ENCODE measurements at regions not wholly inside any gene's neighbourhood (a gene's known extent, or its start where the extent isn't known, plus 50 kb on each side); places are given as distances from the start of the nearest gene placed in this dataset.
A peak's percentile ranks its signal among the peaks of the same experiment; 100 is the strongest.

DNA sequence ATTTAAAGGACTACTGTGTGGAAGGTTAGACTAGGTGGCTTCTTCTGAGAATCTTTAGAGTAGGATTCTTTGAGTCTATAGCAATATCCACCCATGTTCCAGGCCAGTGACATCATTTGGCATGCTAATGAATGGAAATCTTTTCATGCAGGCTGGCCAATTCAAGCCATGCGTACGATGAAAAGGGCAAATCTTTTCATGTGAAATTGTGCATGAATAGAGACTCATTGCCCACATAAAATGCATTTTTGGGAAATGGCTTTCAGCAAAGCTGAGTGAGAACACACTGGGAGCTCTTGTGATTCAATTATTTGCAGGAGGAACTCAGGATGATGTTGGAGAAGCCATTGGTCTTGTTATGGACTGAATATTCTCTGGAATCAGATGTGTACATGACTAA, 324.9 kb upstream of the DAB1 start:
- no peak for DNase-seq (ENCODE audit: low read depth, low spot score)
- H3K4me3 ChIP-seq (ENCODE audit: low read length): no peak overlapping the region

DNA sequence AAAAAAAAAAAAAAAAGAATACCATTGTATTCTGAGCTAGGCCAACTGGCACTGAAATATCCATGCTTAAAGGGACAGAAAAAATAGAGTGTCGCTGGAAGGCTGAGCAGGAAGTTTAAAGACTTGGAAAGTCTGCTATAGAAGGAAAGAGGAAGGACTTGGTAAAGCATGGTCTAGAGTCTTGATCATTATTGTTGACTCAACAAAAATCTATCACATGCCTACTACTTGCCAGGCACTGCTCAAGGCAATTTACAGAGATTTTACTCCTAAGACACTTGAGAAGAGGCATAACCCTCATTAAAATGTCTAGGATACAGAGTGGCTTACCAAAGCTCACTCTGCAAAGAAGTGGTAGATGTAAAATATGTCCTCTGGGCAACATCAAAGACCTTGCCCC, 324.0 kb upstream of the DAB1 start:
- H3K4me3 ChIP-seq (ENCODE audit: low read length): no peak overlapping the region
- DNase-seq (ENCODE audit: low read depth, low spot score): no peak

DNA sequence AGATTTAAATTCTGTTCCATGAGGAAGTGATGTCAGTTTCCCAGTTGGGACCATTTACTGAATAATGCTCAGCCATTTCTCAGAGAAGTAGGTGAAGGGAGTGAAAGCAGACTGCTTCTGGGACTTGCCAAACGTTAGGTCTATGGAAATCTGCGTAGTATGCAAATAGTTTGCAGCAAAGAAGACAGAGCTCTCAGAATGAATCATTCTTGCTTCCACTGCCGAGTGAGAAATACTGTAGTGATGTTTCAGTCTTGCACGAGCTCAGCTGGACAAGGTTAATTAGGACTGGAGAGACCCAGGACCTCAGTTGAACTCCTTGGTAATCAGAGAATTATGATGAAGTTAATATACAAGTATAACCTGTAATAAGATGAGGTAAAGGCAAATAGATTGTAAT, 317.7 kb upstream of the DAB1 start:
- H3K4me3 ChIP-seq (ENCODE audit: low read length): no peak overlapping the region
- DNase-seq (ENCODE audit: low read depth, low spot score): no peak

DNA sequence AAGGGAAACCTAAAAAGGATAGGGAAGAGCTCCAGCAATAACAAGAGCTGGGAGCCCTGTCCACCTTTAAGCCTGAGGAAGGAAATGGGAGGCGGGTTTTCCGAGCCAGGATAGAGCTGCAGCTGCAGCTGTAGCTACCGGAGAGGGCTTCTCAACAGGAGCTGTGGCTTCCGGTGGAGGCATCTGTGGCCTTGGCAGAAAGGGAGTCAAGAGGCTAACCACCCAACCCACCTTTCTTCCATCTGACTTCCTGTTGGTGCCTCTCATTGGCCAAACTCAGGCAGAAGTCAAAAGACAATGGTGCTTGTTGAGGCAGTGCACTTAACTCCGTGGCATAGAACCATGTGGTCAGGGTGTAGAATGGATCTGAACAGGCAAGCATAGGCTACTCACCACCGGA, 313.1 kb upstream of the DAB1 start:
- H3K4me3 ChIP-seq (ENCODE audit: low read length): peak overlapping the region; percentile 24
- DNase-seq (ENCODE audit: low read depth, low spot score): peak; percentile 92

DNA sequence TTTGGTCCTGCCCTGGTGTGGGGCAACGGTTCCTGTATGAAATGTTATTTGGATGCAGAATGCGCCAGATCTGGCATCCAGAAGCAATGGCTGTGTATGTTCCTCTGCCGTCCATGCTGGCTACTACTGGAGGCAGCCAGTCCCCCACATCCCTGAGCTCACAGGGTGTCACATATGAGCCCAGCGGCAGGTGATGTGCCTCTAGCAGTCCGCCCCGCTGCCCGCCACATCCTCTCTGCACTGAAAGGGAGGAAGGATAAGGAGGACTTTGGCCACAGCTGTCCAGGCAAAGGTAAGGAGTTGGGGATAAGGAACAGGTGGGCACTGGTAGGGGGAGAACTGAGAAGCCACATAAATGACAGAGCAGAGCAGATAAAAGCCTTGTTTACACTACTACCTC, 305.3 kb upstream of the DAB1 start:
- no peak for DNase-seq (ENCODE audit: low read depth, low spot score)
- H3K4me3 ChIP-seq (ENCODE audit: low read length): no peak overlapping the region

DNA sequence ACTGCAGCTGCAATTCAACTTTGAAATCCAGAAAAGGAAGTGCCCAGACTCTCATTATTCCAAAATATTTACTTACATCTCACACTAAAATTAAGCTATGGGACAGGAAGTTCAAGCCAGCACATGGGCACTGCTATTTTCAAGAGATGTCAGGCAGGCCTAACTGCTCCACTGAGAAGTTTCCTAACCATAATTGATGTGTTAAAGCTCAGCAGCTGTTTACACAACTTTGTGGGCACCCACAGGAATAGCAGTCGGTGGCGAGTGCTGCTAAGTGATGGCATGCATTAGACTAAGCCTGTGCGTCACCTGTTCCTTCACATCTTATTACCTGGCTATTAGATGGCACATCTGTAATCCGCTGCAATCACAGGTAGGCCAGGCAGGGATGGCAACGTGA, 303.3 kb upstream of the DAB1 start:
- DNase-seq (ENCODE audit: low read depth, low spot score): peak; percentile 78
- H3K4me3 ChIP-seq (ENCODE audit: low read length): no peak overlapping the region

GRCh38 chr1:57725318-57725717, 301.5 kb upstream of the DAB1 start:
- DNase-seq (ENCODE audit: low read depth, low spot score): no peak
- H3K4me3 ChIP-seq (ENCODE audit: low read length): no peak overlapping the region

GRCh38 chr1:57724535-57724934, 300.7 kb upstream of the DAB1 start:
- H3K4me3 ChIP-seq (ENCODE audit: low read length): no peak overlapping the region
- DNase-seq (ENCODE audit: low read depth, low spot score): no peak

DNA sequence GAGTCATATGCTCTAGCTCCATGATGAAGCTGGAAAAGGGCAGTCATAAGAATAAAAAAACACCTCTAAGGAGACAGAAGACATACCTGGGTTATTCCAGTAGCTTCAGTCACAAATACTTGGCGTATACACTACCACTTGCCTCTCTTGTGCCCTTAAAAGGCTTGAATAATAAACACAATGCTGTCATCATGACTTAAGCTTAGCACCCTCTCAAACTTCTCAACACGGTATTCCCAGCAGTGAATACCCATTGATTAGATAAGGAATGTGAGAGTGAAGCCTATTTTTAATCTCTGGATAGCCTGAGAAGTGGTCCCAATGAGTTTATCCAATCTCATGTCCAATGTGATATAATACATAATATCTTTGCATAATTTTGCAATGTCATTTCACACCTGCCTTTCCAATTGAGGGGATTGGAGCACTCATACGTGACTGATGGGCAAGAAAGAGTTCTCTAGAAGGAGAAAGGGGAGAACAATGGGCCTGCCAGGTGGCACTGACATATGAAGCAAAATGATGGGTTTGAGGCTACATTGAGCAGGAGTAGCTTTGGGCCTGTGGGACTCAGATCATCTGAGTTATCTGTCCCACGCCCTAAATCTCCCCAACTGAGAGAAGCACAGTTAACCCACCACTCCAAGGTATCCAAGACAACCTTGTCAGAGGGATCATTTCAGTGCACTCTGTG, 298.6 kb upstream of the DAB1 start:
- no peak overlapping the region for H3K4me3 ChIP-seq (ENCODE audit: low read length)
- DNase-seq (ENCODE audit: low read depth, low spot score): no peak

DNA sequence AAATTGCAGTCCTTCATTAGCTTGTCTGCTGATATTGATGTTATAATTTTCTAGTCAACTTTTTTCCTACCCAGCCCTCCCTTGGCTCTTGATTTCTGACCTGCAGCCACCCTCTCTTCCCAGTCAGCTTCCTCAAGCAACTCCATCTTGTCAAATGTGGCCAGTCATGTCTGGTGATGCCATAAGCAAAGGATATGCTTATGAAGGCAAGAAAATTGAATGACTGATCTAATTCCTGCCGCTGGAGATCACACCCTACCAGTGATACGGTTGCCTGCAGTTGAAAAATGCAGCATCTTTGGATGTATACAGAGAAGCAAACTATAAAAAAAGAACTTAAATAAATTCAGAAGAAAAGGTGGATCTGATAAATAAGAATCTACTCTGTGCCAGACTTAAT, 297.1 kb upstream of the DAB1 start:
- DNase-seq (ENCODE audit: low read depth, low spot score): no peak
- H3K4me3 ChIP-seq (ENCODE audit: low read length): no peak overlapping the region

DNA sequence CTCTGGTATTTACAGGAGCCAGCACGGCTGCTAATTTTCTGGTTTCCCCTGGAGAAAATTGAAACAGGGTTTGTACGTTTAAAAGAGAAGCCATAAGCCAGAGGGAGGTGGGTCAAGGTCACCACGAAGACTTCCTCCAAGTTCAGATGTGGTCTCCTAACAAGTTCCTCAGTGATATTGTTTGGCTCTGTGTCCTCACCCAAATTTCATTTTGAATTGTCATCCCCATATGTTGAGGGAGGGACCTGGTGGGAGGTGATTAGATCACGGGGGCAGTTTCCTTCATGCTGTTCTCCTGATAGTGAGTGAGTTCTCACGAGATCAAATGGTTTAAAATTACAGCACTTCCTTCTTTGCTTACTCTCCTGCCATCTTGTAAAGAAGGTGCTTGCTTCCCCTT, 295.4 kb upstream of the DAB1 start:
- peak; percentile 42 for DNase-seq (ENCODE audit: low read depth, low spot score)
- no peak overlapping the region for H3K4me3 ChIP-seq (ENCODE audit: low read length)

- no peak for DNase-seq (ENCODE audit: low read depth, low spot score)
- no peak overlapping the region for H3K4me3 ChIP-seq (ENCODE audit: low read length)
Observed at GRCh38 chr1:57713501-57713900, 289.6 kb upstream of the DAB1 start.

DNA sequence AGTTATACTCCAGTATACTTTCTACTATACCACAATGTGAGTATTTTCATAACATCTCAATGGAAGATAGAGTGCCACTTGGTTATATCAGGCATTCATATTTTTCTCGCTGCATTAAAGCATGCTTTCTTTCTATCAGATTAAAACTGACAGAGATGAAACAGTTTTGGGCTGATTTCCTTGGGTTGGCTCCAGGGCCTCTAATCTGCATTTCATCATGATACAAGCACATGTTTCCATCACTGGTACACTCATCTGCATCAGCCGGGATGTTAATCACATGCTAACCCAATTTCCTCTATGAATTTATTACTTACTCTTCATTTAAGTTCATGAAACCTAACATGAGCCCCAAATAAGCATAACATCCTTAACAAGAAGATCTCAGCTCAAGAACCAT, 289.0 kb upstream of the DAB1 start:
- DNase-seq (ENCODE audit: low read depth, low spot score): no peak
- no peak overlapping the region for H3K4me3 ChIP-seq (ENCODE audit: low read length)

DNA sequence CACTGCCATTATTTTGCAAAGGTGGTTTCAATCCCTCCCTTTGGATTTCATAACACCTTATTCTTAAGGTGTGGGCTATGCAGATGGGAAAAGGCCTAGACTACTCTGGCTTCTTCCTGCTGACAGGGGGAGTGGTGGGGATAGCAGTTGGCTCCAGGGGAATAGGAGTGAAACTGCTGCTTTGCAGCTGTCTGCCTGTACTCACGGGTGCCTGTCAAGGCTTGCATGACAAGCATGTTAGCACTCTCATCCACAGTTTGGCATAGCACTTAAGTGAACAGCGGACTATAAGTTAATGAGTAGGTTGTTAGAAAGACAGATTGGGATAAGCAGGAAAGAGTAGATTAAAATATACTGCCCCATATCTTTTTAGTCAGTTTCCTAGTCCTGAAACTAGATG, 287.5 kb upstream of the DAB1 start:
- DNase-seq (ENCODE audit: low read depth, low spot score): no peak
- no peak overlapping the region for H3K4me3 ChIP-seq (ENCODE audit: low read length)

- no peak overlapping the region for H3K4me3 ChIP-seq (ENCODE audit: low read length)
Observed at GRCh38 chr1:57707631-57708030, 283.8 kb upstream of the DAB1 start.

GRCh38 chr1:57704811-57705210, 281.0 kb upstream of the DAB1 start:
- DNase-seq (ENCODE audit: low read depth, low spot score): no peak
- no peak overlapping the region for H3K4me3 ChIP-seq (ENCODE audit: low read length)

More at GRCh38 chr1:57707631-57708030, 283.8 kb upstream of the DAB1 start:
- peak; percentile 18 for DNase-seq (ENCODE audit: low read depth, low spot score)

- H3K4me3 ChIP-seq (ENCODE audit: low read length): no peak overlapping the region
- DNase-seq (ENCODE audit: low read depth, low spot score): no peak
Observed at GRCh38 chr1:57704231-57704630, 280.4 kb upstream of the DAB1 start.

DNA sequence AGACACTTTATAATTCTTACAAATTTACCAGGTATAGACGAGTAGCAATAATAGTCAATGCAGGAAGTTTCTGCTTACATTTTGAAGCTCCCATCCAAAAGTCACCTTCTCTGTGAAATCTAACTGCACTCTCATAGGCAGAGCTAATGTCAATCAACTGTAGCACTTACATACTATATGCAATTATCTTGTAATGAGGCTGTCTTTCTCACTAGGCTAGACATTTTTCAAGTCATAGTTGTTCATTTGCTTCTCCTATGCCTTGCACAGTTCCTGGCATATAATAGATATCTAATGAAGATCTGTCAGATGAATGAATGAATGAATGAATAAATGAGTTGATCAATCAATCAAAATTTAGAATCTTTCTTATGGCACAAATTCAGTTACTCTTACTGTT, 273.0 kb upstream of the DAB1 start:
- no peak for DNase-seq (ENCODE audit: low read depth, low spot score)
- no peak overlapping the region for H3K4me3 ChIP-seq (ENCODE audit: low read length)

DNA sequence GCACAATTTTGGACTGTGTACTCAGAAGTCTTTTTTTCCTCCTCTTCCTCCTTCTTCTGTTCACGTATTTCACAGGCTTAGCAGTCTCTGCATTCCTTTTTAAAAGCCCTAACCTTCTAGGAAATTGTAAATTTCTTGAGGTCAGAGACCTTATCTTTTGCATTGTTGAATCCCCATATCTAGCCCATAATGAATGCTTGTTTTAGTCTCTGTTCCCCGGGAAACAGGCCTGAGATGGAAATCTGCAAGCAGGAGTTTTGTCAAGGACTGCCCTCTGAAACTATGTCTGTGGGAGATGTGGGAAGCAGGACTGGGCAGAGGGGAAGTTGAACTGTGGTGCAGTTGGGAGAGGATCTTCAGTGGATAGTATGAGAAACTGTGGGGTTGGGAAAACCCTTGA, 272.2 kb upstream of the DAB1 start:
- no peak for DNase-seq (ENCODE audit: low read depth, low spot score)
- no peak overlapping the region for H3K4me3 ChIP-seq (ENCODE audit: low read length)

DNA sequence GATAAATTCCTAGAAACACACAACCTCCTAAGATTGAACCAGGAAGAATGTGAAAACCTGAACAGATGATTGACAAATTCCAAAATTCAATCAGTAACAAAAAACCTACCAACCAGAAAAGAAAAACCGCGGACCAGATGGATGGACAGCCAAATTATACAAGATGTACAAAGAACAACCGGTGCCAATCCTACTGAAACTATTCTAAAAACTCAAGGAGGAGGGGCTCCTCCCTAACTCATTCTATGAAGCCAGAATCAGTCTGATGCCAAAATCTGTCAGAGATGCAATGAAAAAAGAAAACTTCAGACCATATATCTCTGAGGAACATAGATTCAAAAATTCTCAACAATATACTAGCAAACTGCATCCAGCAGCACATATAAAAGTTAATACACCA, 262.4 kb upstream of the DAB1 start:
- H3K4me3 ChIP-seq (ENCODE audit: low read length): no peak overlapping the region
- DNase-seq (ENCODE audit: low read depth, low spot score): no peak

DNA sequence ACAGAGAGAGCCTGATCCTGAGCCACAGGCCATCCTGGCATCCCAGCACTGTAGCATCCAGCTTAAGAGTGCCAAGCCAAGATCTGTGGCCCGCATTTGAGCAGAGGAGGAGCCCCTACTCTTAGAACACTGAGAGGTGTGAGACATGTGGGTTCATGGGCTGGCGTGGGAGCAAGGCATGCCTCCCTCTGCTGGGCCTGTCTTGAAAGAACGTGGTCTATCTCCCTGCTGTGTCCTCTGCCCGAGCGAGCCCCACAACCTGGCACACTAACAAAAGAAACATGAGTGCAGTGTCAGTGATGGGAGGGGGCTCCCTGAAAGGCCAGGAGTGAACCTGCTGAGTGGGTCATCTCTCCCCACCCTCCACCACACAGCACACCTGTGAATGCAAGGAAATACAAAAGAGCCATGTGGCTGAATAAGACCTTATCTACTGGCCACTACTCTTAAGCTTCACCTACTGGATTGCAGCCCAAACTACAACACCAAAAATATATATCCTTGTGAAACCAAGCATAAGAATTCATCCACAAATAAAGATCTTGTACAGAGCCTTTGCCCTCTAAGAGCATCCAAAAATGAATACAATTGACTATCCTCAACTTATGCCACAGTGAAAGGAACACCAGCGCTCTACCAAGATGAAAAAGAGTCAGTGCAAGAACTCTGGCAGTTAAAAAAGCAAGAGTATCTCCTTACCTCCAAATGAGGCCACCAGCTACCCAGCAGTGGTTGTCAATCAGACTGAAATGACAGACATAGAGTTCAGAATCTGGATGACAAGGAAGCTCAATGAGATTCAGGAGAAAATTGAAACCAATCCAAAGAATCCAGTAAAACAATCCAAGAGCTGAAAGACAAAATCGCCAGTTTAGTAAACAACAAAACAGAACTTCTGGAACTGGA, 259.4 kb upstream of the DAB1 start:
- no peak for DNase-seq (ENCODE audit: low read depth, low spot score)

More for the DNA sequence above, 259.4 kb upstream of the DAB1 start:
- H3K4me3 ChIP-seq (ENCODE audit: low read length): no peak overlapping the region

Data from Jurkat, Clone E6-1 (cell line).